ENCODE measurements at regions not wholly inside any gene's neighbourhood (a gene's known extent, or its start where the extent isn't known, plus 50 kb on each side); places are given as distances from the start of the nearest gene placed in this dataset.

DNA sequence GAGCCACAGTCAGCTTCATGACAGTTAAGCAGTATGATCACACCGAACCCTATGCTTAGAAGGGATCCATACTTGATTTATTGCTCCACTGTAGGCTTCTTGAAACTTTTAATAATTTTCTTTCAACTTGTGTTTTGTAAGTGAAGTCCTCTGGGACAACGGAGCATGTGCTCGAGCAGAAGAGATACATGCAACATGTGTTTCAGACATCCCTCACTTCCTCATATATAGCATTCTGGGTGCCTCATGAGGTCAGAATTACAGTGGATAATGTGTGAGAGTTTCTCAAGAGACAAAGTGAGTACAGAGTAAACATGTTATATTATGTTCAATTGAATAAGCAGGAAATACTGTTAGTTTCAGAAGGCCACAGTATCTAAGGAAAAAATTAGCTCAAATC, 893.2 kb downstream of the FAT4 start:
- no peak for TF ChIP-seq ZFP3 (CRISPR knock-in tag; IDR thresholded peaks at IDR 0.05)
- TF ChIP-seq, protein P1, sequence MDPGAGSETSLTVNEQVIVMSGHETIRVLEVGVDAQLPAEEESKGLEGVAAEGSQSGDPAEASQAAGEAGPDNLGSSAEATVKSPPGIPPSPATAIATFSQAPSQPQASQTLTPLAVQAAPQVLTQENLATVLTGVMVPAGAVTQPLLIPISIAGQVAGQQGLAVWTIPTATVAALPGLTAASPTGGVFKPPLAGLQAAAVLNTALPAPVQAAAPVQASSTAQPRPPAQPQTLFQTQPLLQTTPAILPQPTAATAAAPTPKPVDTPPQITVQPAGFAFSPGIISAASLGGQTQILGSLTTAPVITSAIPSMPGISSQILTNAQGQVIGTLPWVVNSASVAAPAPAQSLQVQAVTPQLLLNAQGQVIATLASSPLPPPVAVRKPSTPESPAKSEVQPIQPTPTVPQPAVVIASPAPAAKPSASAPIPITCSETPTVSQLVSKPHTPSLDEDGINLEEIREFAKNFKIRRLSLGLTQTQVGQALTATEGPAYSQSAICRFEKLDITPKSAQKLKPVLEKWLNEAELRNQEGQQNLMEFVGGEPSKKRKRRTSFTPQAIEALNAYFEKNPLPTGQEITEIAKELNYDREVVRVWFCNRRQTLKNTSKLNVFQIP (CRISPR knock-in tag; IDR thresholded peaks at IDR 0.05; ENCODE audit: borderline replicate concordance, low read depth) = no peak
